GM21515 (cell line): ENCODE measurements at regions not wholly inside any gene's neighbourhood (a gene's known extent, or its start where the extent isn't known, plus 50 kb on each side); places are given as distances from the start of the nearest gene placed in this dataset.

ENCODE experiments used
- ATAC-seq: cut with Tn5 transposase; IDR thresholded peaks from one replicate; pipeline ENCODE4 v1.9.1; 2021; ENCODE audit not compliant: unreplicated experiment

GRCh38 chr1:34650090-34650489 lies 104.8 kb upstream of the GJB5 start:
- ATAC-seq = no peak

DNA sequence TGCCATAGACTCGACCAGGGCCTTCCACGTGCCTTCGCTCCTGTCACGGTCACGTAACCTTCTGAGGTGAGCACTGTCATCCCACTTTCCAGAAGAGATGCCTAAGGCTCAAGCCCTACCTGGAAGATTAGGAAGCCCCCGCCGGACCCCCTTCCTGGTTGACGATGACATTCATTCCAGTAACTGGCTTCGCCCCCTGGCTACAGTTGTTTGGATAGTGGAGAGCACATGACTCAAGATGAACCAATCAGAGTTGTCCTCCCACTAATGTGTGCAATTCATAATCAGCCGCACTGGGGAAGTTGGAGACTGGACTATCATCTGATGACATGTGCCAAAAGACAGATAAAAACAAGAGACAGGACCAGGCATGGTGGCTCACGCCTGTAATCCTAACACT lies 104.0 kb upstream of the GJB5 start:
- no peak for ATAC-seq

GRCh38 chr1:34653110-34653509 lies 101.7 kb upstream of the GJB5 start:
- no peak for ATAC-seq

- no peak for ATAC-seq
Observed at GRCh38 chr1:34655206-34655874, 99.5 kb upstream of the GJB5 start.

DNA sequence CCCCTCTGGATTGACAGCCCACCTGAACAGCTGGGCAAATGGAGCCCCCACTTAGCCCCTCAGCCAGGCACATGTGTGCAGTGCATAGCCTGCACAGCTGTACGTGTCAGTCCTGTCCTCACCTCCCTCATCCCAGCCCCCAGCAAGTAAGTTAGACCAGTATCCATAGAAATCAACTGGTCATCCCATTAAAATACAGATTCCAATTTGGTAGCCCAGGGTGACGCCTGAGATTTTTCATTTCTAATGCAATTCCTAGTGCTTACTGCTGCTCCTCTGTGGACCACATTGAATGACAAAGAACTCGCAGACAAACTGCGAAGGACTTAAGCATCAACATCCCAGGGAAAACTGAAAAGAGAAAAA lies 99.0 kb upstream of the GJB5 start:
- no peak for ATAC-seq

GRCh38 chr1:34656299-34656698 lies 98.5 kb upstream of the GJB5 start:
- no peak for ATAC-seq

- ATAC-seq = no peak
Observed at GRCh38 chr1:34656731-34657130, 98.1 kb upstream of the GJB5 start.

DNA sequence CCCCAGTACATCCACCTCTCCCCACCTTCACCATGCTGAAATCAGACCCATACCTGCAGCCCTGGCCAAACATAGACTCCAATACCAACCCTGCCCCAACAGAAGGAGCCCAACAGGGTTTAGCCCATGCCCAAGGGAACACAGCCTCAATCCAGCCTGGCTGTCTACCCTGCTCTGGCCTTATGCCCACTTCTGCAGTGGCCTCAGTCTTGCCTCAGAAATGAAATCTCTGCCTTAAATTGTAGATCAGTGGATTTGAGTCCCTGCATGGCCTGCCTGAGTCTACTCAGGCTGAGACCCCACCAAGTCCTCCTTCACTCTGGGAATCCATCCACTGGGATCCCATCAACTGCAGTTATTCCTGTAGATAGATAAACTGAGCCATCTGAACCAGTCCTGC lies 97.6 kb upstream of the GJB5 start:
- no peak for ATAC-seq

DNA sequence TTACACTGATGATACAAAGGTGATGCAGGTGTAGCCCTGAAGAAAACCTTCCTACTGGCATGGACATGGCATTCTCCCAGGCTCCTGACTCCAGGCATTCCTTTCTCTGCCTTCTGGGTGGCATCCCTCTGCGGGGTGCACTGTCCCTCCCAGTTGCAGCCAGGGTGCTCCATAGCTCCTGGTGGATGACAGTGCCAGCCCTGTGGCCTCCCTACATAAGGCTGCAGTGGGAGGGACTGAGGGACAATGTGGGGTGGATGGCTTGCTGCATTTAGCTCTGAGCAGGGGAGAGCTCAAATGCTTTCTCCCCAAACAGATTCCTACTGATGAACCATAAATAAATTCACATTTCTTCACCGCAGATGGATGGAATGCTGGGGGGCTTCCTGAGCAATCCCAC lies 97.0 kb upstream of the GJB5 start:
- ATAC-seq = no peak

GRCh38 chr1:34663031-34663430 lies 91.8 kb upstream of the GJB5 start:
- no peak for ATAC-seq

DNA sequence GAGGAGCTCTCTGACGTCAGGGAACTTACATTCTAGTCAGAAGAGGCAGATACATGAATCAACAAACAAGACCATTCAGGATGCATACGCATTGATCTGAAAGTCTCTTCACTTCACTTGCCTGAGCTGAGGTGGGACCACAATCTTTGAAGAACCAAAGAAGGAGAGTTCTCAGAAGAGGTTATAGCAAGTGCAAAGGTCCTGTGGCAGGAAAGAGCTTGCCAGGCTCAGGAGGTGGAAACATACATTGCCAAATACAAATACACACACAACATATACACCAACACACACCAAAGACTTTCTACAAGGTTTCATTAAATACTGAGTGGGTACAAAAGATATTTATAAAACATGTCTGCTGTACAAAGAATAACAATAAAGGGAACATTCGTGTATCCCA lies 86.8 kb upstream of the GJB5 start:
- ATAC-seq = no peak

- no peak for ATAC-seq
Observed at GRCh38 chr1:34670982-34671381, 83.9 kb upstream of the GJB5 start.

DNA sequence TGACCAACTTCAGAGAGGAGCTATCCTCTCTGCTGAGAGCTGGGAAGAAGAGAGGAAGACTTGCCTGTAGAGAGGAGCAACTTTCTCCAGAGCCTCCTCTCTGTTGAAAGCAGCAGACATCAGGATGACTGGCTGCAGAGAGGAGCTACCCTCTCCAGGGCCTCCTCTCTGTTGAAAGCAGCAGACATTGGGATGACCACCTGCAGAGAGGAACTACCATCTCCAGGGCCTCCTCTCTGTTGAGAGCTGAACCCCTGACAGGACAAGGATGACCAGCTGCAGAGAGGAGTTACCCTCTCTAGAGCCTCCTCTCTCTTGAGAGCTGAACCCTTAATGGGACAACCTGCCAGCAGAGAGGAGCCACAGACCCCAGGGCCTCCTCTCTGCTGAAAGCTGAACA lies 83.0 kb upstream of the GJB5 start:
- ATAC-seq = no peak

DNA sequence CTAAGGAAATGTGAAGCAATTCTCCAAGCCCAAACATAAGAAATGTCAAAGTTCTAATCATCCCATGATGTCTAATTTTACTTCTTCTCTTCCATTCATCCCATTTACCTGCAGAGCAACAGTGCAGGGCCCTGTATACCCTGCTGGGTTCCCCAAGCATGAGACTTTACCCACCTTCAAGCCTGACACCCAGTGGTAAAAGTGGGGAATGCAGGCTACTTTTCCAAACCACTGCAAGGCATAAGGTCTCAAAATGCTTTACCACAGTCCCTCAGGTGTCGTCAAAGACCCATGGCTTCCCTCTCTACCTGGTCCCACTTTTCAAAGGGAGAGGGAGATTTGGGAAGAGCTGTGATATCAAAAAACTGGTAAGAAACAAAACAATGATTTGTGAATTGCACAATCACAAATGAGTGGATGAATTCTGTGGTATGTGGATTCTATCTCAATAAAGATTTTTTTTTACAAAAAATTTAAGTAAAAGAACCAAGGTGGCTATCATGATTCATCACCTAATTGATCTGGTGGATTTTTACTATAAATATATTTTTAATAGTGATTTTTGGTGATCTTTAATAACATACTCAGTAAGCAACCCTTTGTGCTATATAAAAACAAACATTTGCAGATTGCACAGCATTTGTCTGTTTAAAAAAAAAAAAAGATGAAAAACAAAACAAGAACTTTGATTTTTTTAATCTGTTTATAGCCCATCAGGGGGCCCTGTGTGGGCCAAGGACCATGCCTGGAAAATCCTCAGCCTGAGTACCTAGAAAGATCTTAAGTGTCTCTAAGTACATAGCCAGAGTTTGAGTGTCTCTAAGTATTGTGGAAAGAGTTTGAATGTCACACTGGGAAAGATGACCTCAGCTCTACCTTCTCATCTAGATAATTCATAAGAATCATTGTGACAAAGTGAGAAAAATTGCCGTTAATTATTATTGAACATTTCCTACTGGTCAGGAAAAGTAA lies 73.1 kb upstream of the GJB5 start:
- no peak for ATAC-seq

GRCh38 chr1:34682452-34683223 lies 72.2 kb upstream of the GJB5 start:
- no peak for ATAC-seq

- no peak for ATAC-seq
Observed at GRCh38 chr1:34683616-34684015, 71.2 kb upstream of the GJB5 start.

DNA sequence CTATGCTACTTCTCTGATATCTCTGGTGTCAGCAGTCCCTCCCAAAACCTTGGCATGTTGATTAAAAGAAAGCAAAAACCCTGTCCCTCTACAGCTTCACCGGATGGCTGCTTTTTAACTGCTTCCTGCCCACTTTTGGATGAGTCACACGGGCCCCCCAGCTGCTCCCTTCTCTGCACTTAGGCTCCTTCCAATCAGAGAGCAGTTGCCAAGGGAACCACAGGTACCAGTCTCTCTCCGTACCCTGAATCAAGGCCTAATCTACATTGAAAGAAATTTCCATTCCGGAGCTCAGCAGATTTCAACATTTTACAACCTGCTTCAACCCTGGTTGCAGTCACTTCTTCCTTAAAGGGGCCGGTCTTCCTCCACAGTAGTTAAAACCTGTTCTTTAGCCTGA lies 70.6 kb upstream of the GJB5 start:
- no peak for ATAC-seq

DNA sequence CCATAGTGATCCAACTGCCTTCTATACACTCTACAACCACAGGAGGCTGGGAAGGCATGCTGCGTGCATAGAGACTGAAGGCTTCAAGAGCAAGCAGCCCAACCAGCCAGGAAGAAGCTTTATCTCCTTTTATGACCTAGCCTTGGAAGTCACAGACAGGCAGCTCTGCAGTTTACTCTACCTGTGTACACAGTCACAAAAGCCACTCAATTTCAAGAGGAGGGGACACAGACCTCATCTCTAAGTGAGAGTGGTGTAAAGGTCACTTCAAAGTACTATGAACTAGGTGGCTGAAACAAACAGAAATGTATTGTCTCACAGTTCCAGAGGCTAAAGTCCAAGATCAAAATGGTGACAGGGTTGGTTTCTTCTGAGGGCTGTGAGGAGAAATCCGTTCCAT lies 69.6 kb upstream of the GJB5 start:
- no peak for ATAC-seq

- no peak for ATAC-seq
Observed at GRCh38 chr1:34686531-34686930, 68.3 kb upstream of the GJB5 start.

DNA sequence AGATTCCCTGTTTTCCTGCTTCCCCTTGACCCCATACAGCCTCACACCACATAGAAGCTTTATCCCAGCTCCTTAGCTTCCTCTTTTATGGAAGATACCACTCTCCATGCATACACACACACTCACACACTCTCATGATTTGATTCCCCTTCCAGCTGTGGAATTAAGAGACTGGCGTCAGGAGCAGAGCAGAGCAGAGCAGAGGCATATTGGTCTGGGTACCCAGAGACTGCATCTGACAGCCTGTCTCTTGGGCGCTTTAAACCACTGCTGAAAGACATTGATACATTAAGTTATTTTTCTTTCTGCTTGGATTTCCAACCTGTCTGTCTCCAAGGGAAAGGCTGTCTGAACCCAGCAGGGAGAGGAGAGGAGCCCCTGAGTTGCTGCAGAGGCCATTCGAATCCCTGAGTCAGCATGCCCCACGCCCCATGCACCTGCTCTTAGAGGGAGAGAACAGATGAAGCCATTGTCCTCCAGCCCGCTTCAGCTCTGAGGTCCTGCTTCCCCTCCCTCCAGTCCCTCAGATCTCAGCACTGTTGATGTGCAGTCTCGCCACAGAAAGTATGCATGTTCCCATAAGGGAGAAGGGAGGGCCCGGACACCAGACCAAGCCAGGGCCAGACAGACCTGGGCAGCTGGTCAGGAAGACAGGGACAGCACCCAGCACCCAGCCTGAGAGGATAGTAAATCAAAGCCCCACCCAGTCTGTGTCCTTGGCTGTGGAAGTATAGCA lies 66.7 kb upstream of the GJB5 start:
- ATAC-seq = no peak

DNA sequence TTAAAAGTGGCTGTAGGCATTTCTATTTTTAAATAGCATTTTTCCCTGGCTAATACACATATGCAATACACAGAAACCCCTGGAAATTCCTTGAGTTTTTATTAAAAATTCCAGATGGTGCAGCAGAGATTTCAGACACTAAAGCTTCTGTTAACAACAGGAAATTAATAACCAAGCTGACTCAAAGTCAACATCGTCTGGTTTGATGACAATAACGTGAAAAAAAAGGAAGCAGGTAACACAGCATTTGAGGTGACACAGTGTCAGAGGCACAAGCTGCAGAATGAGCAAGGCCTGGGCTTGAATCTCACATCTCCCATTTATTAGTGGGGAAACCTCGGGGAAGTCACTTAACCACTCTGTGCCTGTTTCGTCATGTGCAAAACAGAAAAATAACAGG lies 64.6 kb upstream of the GJB5 start:
- ATAC-seq = no peak
